Hepatic stellate cell (primary cell): ENCODE measurements at regions not wholly inside any gene's neighbourhood (a gene's known extent, or its start where the extent isn't known, plus 50 kb on each side); places are given as distances from the start of the nearest gene placed in this dataset.

Experiments used
- DNase-seq: peaks from one replicate; pipeline ENCODE4 v3.0.0; 2011; ENCODE audit warnings: low spot score

GRCh38 chr3:72395776-72396311 is 452.4 kb downstream of the SHQ1 start:
- DNase-seq: no peak

- DNase-seq: no peak
Measured at GRCh38 chr3:72393455-72393854, 454.8 kb downstream of the SHQ1 start.

DNA sequence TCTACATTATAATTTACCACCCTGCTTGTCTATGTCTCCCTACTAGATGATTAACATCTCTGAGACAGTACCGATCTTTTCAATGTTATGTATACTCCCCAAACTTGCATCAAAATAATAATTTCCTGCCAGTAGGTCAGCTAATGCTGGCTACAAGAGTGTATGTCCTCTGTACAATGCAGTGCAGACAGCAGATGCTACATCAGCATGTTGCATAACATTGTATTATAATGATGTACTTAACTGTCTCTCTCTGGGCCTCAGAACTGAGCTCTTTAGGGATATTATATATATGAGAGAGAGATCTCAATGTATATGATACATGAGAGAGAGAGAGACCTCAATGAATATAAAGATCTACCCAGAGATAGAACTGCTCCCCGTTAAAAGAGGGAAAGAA is 456.6 kb downstream of the SHQ1 start:
- DNase-seq: no peak

DNA sequence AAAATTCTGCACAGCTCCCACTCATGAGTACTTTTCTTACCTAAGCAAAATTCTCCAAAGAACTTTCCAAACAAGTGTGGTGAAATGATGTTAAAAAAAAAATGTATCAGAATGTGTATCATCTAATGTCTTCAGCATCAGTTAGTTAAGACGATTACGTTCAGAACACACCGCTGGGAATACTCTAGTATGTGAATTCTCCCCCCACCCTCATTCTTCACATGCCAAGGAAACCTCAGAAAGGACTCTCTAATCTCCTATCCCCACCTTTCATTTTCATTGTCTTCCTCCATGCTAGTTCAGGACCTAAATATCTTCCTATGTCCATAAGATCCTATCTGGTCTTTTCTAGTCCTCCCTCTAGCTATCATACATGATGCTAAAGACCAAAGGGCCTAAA is 457.4 kb downstream of the SHQ1 start:
- DNase-seq: no peak

DNA sequence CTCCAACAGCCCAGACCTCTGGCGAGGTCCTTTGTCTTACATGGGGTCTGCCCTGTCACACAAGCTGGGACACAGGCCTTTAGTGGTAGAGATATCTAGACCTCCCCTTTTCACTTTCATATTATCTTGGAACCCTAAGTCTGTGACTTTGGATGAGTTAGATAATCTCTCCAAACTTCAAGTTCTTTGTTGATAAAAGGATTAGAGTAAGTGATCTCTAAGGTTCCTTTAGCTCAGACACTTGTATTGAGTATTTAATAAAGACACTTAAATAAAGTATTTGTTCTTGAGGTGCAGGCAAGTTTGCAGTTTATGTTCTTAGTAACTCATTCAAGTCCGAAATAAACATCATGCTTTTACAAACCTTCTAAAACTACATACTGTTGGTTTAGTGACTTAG is 459.6 kb downstream of the SHQ1 start:
- no peak for DNase-seq

DNA sequence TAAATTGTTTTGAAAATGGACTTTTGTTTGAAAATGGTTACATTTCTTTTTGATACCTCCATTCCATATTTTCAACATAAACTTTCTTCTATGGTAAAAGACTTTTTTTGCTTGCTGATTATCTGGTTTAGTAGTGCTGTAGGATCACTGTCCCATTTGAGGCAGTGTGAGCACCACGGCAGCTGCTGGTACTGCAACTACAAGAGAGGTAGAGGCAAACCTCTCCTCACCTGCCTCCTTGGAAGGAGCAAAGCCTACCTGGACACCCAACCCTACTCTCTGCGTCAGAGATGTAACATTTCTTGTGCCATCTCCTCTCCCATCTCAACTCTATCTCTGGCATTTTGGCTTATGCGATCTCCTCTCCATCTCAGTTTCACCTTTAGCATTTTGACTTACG is 460.1 kb downstream of the SHQ1 start:
- DNase-seq: no peak

DNA sequence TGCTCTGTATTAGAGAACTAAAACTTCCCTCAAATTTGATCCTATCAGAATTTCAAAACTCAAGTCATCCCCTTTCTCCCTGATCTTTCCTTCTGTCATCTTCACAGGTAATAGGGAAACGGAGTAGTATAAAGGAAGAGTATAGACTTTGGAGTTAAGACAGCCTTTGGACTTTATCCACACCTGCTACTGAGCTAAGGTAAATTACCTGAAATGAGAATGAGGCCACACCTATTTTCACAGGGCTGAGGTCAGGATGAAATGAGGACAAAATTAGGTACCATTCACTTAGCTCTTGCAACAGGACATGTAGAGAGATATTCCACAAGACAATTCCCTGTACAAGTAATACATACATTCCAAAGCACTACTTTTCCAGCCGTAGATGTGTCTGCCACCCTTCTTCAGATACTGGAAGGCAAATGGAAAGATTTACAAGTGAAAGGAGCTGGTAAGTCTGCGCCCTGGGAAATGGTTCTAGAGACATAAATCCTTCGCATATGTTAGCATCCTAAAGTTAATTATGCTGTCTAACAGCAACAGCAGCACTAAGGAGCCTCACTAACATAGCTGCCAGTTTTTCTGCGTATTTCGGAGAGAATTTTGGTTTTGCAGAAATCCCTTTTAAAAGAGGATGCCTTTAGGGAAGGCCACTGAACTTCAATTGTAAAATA is 461.8 kb downstream of the SHQ1 start:
- no peak for DNase-seq

DNA sequence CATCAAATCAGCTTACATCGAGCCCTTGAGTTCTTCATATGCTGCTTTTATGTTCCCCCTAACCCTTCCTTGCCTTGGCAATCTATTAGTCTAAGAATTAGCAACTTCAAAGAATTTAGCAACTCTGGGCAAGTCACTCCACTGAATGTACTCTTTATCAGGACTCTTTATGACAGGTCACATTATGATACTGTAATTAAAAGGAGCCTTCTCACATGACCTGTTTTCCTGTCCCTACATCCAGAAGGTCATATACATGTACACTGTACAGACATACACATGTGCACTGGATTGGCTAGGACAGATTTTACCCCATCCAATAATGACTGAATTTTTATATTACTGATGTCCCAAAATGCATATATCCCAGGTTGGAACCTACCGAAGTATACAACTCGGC is 463.1 kb downstream of the SHQ1 start:
- no peak for DNase-seq

- no peak for DNase-seq
Measured at GRCh38 chr3:72384602-72385001, 463.6 kb downstream of the SHQ1 start.

GRCh38 chr3:72383883-72384282 is 464.4 kb downstream of the SHQ1 start:
- DNase-seq: no peak

DNA sequence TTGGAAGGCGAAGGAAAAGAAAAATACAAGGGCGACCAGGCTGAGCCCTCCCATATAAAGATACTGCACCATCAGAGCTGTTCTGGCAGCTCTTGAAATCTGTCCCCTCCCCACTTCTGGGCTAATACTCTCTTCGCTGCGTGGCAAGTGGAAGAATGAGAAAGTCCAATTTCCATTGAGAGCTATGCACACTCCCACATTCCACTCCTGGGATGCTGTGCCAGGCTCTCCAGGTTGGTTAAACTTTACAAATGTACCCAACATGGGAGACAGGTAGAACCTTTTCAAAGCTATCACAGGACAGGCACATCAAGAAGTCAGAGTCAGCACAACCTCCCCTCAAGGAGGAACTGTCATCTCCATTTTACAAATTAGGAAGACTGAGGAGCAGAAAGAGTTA is 465.0 kb downstream of the SHQ1 start:
- DNase-seq: no peak

DNA sequence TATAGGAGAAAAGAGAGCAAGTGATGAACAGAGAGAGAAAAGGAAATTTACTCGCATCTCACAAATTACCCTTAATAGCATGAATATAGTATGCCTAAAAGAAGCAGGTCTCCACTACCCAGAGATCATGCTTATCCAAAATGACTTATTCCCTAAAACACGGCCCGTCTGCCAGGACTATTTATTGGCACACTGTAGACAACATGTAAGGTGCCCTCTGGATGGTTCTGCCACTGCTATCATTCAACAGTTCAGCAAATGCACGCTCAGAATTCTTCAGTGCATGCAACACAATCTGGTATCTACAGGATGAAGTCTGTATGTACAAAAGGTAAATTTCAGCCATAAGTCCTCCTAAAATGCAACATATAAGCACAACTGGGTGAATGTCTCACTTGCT is 465.8 kb downstream of the SHQ1 start:
- DNase-seq: no peak

DNA sequence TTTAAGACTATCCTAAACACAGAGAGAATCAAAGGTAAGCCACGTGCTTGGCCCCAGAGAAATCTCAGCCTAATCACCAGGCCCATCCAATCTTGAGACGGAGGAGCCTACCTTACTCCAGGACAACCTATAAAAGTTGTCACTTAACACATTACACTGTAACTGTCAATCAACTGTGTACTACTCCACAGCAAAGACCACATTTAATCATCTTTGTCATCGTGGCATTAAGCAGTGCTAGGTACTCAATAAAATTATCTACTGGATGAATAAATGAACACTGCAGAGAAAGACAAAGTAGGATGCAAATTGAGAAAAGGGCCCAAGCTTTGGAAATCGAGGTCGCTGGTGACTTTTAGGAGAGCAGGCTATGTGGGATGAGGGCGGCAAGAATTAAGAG is 466.7 kb downstream of the SHQ1 start:
- DNase-seq: no peak

DNA sequence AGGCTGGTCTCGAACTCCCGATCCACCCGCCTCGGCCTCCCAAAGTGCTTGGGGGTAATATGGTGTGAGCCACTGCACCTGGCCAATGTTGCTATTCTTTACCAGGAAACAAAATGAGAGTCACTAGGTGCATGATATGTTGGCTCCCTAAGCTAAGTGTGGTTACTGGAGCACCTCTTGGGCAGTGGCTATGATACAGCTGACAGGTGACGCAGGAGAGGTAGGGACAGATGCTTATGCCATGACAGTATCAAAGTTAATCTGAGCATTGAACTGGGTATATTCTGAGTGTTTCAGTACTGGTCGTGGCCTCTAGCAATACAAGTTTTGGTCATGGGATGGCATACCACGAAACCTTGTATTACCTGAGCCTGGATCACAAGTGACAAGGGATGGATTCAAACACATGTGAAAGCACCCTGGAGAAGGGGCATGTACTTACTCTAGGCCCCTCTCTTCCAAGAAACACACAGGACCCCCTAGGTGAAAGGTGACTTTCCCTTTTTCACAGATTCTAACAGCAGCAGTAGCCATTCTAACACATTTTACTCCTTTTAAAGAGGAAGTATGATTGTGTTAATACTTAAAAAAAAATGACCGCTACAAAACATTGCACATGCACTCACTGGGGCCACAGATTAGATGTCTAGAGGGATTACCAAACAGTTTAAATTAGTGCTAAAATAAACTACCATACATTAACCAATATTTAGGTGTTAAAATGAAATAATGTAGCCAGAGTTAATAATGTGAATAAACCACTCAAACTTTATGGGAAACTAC is 467.3 kb downstream of the SHQ1 start:
- no peak for DNase-seq

GRCh38 chr3:72380193-72380592 is 468.1 kb downstream of the SHQ1 start:
- peak; percentile 51 for DNase-seq

DNA sequence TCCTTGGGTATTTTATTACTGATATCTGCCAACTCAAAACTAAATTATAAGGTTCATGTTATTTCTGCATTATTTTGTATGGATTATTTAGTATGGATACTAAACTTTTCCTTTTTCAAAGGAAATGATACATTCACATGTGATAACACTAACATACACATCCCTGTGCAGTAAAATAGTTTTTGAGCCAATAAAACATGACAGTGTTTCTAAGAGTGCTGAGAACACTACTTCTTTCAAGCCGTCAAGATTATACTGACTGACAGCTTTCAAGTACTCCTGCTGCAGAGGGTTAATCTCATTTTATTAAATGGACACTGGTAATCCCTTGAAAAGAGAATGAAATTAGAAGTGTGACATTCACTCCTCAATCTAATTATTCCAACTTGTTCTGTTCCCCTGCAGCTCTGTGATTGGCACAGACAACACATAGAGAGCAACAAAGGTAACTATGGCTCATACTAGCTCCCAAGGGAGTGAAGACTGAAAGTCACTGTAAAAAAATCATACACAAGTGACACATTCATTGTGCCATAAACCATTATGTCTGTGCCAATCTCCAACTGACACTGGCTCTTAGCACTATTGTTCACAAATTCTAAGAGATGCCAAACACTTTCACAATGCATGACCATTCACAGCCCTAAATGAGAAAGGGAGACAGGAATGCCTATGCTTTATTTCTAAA is 468.6 kb downstream of the SHQ1 start:
- no peak for DNase-seq

DNA sequence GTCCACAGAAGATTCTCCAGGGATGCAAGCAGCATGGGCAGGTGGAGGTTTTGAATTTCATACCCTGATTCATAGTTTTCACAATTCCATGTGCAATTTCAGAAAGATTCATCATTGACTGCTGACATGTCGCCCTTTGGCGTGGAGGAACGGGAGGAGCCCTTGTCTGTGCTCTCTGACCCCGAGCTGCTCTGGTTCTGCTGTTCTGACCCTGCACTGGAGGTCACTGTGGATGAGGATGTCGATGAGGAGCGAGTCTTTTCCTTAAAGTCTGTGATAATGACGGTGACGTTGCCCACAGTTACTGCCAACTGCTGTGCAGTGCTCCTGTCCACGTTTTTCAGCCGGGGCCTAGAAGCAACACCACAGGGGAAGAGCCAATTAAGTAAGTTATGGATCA is 470.0 kb downstream of the SHQ1 start:
- DNase-seq: no peak

DNA sequence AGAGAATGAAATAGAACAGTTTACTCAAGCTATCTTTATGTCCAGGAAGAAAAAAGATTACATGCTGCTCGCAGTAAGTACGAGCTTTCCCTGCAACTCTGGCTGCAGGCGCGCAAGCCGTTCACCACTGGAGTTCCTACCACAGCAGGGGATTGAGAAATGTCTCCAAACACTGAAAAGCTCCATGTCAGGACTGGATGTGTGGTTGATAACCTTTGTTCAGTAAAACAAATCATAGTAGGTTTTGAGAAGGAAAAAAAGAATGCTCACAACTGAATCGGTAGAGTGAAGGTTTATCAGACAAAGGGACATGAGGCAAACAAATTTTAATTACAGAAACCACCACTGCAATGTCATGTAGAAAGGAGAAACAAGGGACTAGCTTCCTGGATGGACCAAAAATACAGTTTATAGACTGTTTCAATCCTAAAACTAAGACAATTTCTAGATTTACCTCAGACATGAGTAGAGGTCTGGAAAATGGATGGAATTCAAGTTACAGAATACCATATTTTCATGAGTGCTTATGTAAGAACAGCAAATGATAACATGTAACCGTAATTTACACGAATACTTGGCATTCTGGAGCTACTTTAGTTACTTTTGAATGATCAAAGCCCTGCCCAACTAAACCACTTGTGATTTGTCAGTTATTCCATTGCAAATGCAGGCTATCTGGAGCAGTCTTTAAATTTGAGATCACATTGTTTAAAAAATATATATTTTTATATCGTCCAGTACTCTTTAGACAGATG is 471.1 kb downstream of the SHQ1 start:
- DNase-seq: no peak

DNA sequence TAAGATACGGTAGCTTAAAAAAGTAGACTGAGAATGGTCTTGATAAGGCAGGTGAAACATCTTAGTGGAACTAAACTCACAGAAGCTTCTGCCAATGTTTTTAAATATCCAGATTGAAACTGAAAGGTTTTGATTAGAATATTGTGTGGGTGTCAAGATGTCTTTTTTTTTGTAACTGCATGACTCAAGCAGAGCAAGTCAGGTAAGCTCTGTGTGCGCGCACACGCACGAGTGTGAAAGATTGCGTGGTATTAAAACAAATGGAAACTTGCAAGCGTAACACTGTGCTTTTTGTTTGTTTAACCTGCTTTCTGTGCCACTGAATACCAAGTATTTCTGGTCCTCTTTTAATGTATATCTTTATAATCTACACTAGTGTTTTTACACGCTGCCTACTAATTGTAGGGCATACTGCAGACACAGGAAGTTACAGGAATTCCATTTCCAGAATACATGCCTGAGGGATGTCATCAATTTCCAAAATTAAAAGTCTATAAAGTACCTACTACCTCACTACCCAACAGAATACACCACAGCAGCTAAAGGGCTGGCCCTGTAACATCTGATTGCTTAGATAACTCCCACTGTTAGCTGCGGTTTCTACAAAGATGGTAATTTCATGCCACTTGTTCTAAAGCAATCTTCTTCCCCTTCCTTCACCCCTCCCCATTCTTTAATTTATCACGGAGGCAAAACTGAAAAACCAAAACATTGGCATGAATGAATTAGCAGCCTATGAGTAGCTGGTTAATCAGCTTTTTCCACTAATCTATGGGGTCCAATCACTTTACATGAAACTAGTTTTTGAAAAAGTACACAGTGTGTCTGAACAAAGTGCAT is 472.8 kb downstream of the SHQ1 start:
- no peak for DNase-seq

DNA sequence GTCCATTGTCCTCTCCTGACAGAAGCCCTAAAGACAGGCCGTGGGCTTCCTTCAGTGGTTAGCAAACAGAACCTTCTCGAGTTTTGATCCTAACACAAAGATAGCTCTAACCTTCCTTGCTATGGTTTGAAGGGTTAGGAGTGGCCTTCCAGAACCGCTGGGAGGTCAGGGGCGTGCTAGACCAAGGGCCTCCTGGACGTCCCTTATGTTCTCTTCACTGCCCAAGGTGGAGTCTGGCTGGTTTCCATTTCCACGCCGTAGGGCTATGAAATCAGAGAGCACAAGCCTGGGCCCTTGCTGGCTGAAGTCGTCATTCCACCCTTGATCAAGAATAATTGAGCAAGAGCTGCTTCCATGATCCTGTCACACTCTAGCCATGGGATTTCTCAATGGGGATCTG is 475.1 kb downstream of the SHQ1 start:
- DNase-seq: no peak

DNA sequence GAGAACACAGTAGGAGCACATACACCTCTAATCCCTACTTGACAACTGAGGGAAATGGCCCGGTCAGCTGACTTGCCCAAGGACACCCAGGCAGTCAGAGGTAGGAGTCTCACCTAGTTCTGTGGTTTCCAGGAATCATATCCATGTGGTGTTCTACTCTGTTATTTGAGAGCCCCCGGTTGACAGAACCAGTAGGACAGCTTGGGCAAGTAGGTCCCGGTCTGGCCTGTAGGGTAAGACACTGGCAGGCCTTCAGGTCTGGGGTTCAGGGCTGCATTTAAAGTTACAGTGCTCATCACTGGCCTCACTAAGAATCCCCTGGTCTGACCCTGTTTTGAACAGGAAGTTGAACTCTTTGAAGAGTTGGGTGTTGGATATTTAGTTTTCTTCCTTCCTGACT is 476.1 kb downstream of the SHQ1 start:
- no peak for DNase-seq
